K562 (cell line): ENCODE measurements at regions not wholly inside any gene's neighbourhood (a gene's known extent, or its start where the extent isn't known, plus 50 kb on each side); places are given as distances from the start of the nearest gene placed in this dataset.

Source experiments
- CHD2 ChIP-seq: IDR thresholded peaks from 2 replicates; pipeline ENCODE4 v1.6.1; 2011; ENCODE audit warnings: low read depth, low read length
- FOXK2 ChIP-seq, 2 experiments: fragments of 450-650 bp; IDR thresholded peaks in 1 of 2; conservative IDR thresholded peaks in 1 of 2; 2 replicates each; pipeline ENCODE4 v1.6.1; 2016; ENCODE audit warnings: low read depth in 2 of 2, mild to moderate bottlenecking in 1 of 2
- SRSF9 ChIP-seq: fragments of 200-400 bp; formaldehyde crosslinking; IDR thresholded peaks from 2 replicates; pipeline ENCODE4 v1.6.1; 2017; ENCODE audit warnings: low read depth, low read length, borderline replicate concordance
- ZNF124 ChIP-seq: sonication (generic); formaldehyde crosslinking; IDR thresholded peaks from 2 replicates; pipeline ENCODE4 v1.8.1; 2022; ENCODE audit warnings: missing genetic modification reagents
- TF ChIP-seq, protein P1 (sequence below), 3 experiments: IDR thresholded peaks in 2 of 3; conservative IDR thresholded peaks in 1 of 3; 2 replicates each; pipeline ENCODE4 v1.5.1; 2011 to 2012; ENCODE audit warnings: low read length in 3 of 3, mild to moderate bottlenecking in 3 of 3, control low read depth in 2 of 3, improper control_type of control experiment in 1 of 3, inconsistent platforms in 1 of 3, low read depth in 1 of 3, mixed read lengths in 1 of 3, moderate library complexity in 1 of 3; ENCODE audit not compliant: insufficient read depth in 2 of 3
- TF ChIP-seq, protein P2 (sequence below): sonication (generic); formaldehyde crosslinking; IDR thresholded peaks from 2 replicates; pipeline ENCODE4 v1.8.1; 2023; ENCODE audit warnings: mild to moderate bottlenecking, missing genetic modification reagents, moderate library complexity

GRCh38 chr15:38991126-38991525 lies 426.5 kb upstream of the RASGRP1 start:
- TF ChIP-seq, protein P1, sequence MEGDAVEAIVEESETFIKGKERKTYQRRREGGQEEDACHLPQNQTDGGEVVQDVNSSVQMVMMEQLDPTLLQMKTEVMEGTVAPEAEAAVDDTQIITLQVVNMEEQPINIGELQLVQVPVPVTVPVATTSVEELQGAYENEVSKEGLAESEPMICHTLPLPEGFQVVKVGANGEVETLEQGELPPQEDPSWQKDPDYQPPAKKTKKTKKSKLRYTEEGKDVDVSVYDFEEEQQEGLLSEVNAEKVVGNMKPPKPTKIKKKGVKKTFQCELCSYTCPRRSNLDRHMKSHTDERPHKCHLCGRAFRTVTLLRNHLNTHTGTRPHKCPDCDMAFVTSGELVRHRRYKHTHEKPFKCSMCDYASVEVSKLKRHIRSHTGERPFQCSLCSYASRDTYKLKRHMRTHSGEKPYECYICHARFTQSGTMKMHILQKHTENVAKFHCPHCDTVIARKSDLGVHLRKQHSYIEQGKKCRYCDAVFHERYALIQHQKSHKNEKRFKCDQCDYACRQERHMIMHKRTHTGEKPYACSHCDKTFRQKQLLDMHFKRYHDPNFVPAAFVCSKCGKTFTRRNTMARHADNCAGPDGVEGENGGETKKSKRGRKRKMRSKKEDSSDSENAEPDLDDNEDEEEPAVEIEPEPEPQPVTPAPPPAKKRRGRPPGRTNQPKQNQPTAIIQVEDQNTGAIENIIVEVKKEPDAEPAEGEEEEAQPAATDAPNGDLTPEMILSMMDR (IDR thresholded peaks at IDR 0.05 in 2 of 3, conservative IDR thresholded peaks at IDR 0.05 in 1 of 3; ENCODE audit: insufficient read depth in 2 of 3, low read depth in 1 of 3, low read length in 3 of 3), result peak in 2 of 3 experiments; percentile 21 to 36; a peak in 2 of 6 replicates
- TF ChIP-seq CHD2, result no peak
- no peak for TF ChIP-seq ZNF124 (CRISPR knock-in tag)
- no peak for TF ChIP-seq FOXK2 (conservative IDR thresholded peaks at IDR 0.05 in 1 of 2, IDR thresholded peaks at IDR 0.05 in 1 of 2; ENCODE audit: low read depth in 2 of 2)
- TF ChIP-seq, protein P2, sequence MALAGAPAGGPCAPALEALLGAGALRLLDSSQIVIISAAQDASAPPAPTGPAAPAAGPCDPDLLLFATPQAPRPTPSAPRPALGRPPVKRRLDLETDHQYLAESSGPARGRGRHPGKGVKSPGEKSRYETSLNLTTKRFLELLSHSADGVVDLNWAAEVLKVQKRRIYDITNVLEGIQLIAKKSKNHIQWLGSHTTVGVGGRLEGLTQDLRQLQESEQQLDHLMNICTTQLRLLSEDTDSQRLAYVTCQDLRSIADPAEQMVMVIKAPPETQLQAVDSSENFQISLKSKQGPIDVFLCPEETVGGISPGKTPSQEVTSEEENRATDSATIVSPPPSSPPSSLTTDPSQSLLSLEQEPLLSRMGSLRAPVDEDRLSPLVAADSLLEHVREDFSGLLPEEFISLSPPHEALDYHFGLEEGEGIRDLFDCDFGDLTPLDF (CRISPR knock-in tag), result no peak
- no peak for TF ChIP-seq SRSF9
